Keratinocyte (primary cell): ENCODE measurements at regions not wholly inside any gene's neighbourhood (a gene's known extent, or its start where the extent isn't known, plus 50 kb on each side); places are given as distances from the start of the nearest gene placed in this dataset.

Source experiments
- DNase-seq: peaks from one replicate; pipeline ENCODE4 v3.0.0-alpha.2; 2011; ENCODE audit warnings: low read depth, missing footprints, low spot score
- FAIRE-seq: peaks from 2 replicates; lab custom pipeline; 2011; peaks lifted over from hg19 to GRCh38; lab: Jason Lieb, UNC
- H2AFZ ChIP-seq: 2 replicates; pipeline ENCODE4 v1.6.0; 2012; ENCODE audit warnings: low read length, control low read depth, inconsistent platforms; ENCODE audit not compliant: control insufficient read depth
- H3K27ac ChIP-seq: 2 replicates; pipeline ENCODE4 v1.5.1; 2011; ENCODE audit warnings: low read length; ENCODE audit not compliant: control insufficient read depth, insufficient read depth
- H3K27me3 ChIP-seq: 3 replicates; pipeline ENCODE4 v1.6.0; 2011; ENCODE audit warnings: low read length; ENCODE audit not compliant: control insufficient read depth, insufficient read depth; ENCODE audit errors: extremely low read depth
- H3K36me3 ChIP-seq, 2 experiments: 2 replicates in 1 of 2; 3 replicates in 1 of 2; pipeline ENCODE4 v1.5.1; 2011; ENCODE audit warnings: low read length in 2 of 2, mild to moderate bottlenecking in 1 of 2; ENCODE audit not compliant: control insufficient read depth in 2 of 2, insufficient read depth in 2 of 2; ENCODE audit errors: extremely low read depth in 1 of 2
- H3K4me1 ChIP-seq: 3 replicates; pipeline ENCODE4 v1.5.1; 2011; ENCODE audit warnings: low read length; ENCODE audit not compliant: control insufficient read depth, insufficient read depth; ENCODE audit errors: extremely low read depth
- H3K4me2 ChIP-seq: 3 replicates; pipeline ENCODE4 v1.6.0; 2011; ENCODE audit warnings: low read depth, low read length; ENCODE audit not compliant: control insufficient read depth, insufficient read depth; ENCODE audit errors: extremely low read depth
- H3K4me3 ChIP-seq, 3 experiments: fragments of 200-600 bp in 1 of 3; sonication (generic) in 1 of 3; 2 replicates in 2 of 3; 3 replicates in 1 of 3; pipeline ENCODE4 v1.5.1; 2011 to 2016; ENCODE audit warnings: low read length in 3 of 3, mild to moderate bottlenecking in 3 of 3, control low read depth in 2 of 3, inconsistent platforms in 1 of 3, low read depth in 1 of 3, mixed read lengths in 1 of 3, mixed run types in 1 of 3, moderate library complexity in 1 of 3; ENCODE audit not compliant: control insufficient read depth in 2 of 3, insufficient read depth in 2 of 3; ENCODE audit errors: extremely low read depth in 1 of 3
- H3K79me2 ChIP-seq: 2 replicates; pipeline ENCODE4 v1.6.0; 2012; ENCODE audit warnings: low read length; ENCODE audit not compliant: control insufficient read depth, insufficient read depth
- H3K9ac ChIP-seq: 3 replicates; pipeline ENCODE4 v1.6.0; 2011; ENCODE audit warnings: low read length; ENCODE audit not compliant: control insufficient read depth, insufficient read depth; ENCODE audit errors: extremely low read depth
- H3K9me1 ChIP-seq: 3 replicates; pipeline ENCODE4 v1.6.0; 2011; ENCODE audit warnings: low read length; ENCODE audit not compliant: control insufficient read depth, insufficient read depth; ENCODE audit errors: extremely low read depth
- H3K9me3 ChIP-seq: 2 replicates; pipeline ENCODE4 v1.5.1; 2012; ENCODE audit warnings: low read depth, low read length; ENCODE audit not compliant: control insufficient read depth
- H4K20me1 ChIP-seq: 3 replicates; pipeline ENCODE4 v1.6.0; 2011; ENCODE audit warnings: low read length; ENCODE audit not compliant: control insufficient read depth, insufficient read depth; ENCODE audit errors: extremely low read depth
- CTCF ChIP-seq, 3 experiments: IDR thresholded peaks in 1 of 3; conservative IDR thresholded peaks in 1 of 3; optimal IDR thresholded peaks in 1 of 3; 2 replicates in 2 of 3; 3 replicates in 1 of 3; pipeline versions ENCODE3 to v1.5.1; 2011; ENCODE audit warnings: low read length in 3 of 3, mild to moderate bottlenecking in 3 of 3, moderate library complexity in 2 of 3, control low read depth in 1 of 3, inconsistent platforms in 1 of 3; ENCODE audit not compliant: insufficient read depth in 2 of 3; ENCODE audit errors: extremely low read depth in 1 of 3
- EZH2 ChIP-seq: IDR thresholded peaks from one replicate; pipeline ENCODE4 v1.6.1; 2012; ENCODE audit warnings: inconsistent platforms, mild to moderate bottlenecking, low read length, moderate library complexity
- dilution Hi-C: fragments of 300-500 bp; cut with MboI; formaldehyde crosslinking; loops from one replicate; pipeline ENCODE4 v1.7.0; 2020; ENCODE audit warnings: low sequenced_read_pairs; ENCODE audit not compliant: extremely low pct_ligation_motif_present

DNA sequence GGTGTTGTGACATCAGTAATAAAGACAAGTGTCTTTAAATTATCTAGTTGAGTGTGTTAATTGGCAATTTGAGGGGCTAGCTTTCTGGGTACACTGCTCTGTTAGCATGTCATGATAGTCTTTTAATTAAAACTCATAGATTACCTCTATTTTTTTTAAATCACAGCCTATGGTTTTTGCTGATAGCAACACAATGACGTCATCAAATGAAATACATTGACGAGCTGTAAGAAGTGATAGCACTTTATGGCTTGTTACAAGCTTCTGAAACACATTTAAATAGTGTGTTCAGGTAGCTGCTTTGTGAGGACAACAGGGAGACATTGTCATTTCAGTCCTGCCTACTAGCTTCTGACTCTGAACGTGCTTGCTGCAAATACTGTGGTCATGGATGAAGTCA lies 600.5 kb upstream of the EDIL3 start:
- H3K4me2 ChIP-seq: no peak overlapping the region

DNA sequence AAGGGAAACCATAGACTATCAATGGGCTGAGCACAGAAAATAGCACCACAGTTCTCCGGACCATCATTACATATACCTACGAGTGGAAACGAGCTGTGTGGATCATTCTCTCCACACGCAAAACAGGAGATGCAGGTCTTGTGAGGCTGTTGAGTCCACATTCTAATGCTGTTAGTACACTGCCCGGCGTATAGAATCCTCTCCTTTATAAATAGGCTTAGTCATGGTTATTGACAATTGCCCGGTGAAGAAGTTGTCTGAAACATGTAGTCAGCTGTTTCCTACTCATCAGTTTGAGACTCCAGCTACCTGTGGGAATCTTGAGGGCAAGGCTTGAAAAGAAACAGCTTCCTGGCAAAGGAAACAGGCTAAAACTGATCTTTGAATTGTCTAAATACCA lies 602.0 kb upstream of the EDIL3 start:
- Histone ChIP-seq H3K4me1 (no peaks in the 10 kb centered on the region), H3K27me3 (no peaks in the 10 kb centered on the region), H3K9me3 (no peaks in the 10 kb centered on the region), H3K9ac (no peak overlapping the region), H3K4me3 (no peak overlapping the region), H3K36me3 (no peaks in the 10 kb centered on the region), H3K9me1 (no peaks in the 10 kb centered on the region), H3K79me2 (no peaks in the 10 kb centered on the region), H2AFZ (no peak overlapping the region), H3K4me2 (no peak overlapping the region), H3K27ac (no peak overlapping the region), H4K20me1 (no peaks in the 10 kb centered on the region)
- dilution Hi-C loops: no loop called here
- FAIRE-seq (no peak), DNase-seq (no peak)
- TF ChIP-seq EZH2 (no peak), CTCF (optimal IDR thresholded peaks at IDR 0.05 in 1 of 3, IDR thresholded peaks at IDR 0.05 in 1 of 3, conservative IDR thresholded peaks at IDR 0.05 in 1 of 3; ENCODE audit: extremely low read depth in 1 of 3, insufficient read depth in 2 of 3, low read length in 3 of 3) (no peak)

More for the DNA sequence above, 600.5 kb upstream of the EDIL3 start:
- no peaks in the 10 kb centered on the region for H3K79me2 ChIP-seq
- no peaks in the 10 kb centered on the region for H3K27me3 ChIP-seq
- dilution Hi-C loops: no loop called here
- no peaks in the 10 kb centered on the region for H4K20me1 ChIP-seq
- H3K9me1 ChIP-seq: no peaks in the 10 kb centered on the region
- no peaks in the 10 kb centered on the region for H3K4me1 ChIP-seq
- DNase-seq (no peak), FAIRE-seq (no peak)
- TF ChIP-seq EZH2: no peak
- TF ChIP-seq CTCF (optimal IDR thresholded peaks at IDR 0.05 in 1 of 3, IDR thresholded peaks at IDR 0.05 in 1 of 3, conservative IDR thresholded peaks at IDR 0.05 in 1 of 3; ENCODE audit: extremely low read depth in 1 of 3, insufficient read depth in 2 of 3, low read length in 3 of 3): no peak
- no peak overlapping the region for H3K9ac ChIP-seq
- no peaks in the 10 kb centered on the region for H3K9me3 ChIP-seq
- H3K36me3 ChIP-seq: no peaks in the 10 kb centered on the region
- H2AFZ ChIP-seq: no peak overlapping the region
- H3K4me3 ChIP-seq: no peak overlapping the region
- no peak overlapping the region for H3K27ac ChIP-seq
